Lower leg skin (tissue), 4 donors: ENCODE measurements at regions not wholly inside any gene's neighbourhood (a gene's known extent, or its start where the extent isn't known, plus 50 kb on each side); places are given as distances from the start of the nearest gene placed in this dataset.

Experiments
- DNase-seq, 2 donors: peaks; one replicate each; pipeline ENCODE4 v3.0.0-alpha.2; 2019; ENCODE audit warnings: low spot score in 2 of 2
- H3K4me3 ChIP-seq: fragments of 200-600 bp; sonication (generic); 2 replicates; pipeline ENCODE4 v1.5.1; 2017; ENCODE audit warnings: mild to moderate bottlenecking, low read depth; ENCODE audit not compliant: poor library complexity, severe bottlenecking
- POLR2A ChIP-seq, 2 donors: fragments of 450-650 bp; IDR thresholded peaks; one replicate each; pipeline ENCODE4 v1.6.1; 2016 to 2017; ENCODE audit warnings: antibody characterized with exemption in 2 of 2, mild to moderate bottlenecking in 1 of 2, moderate library complexity in 1 of 2
- WGBS, 2 donors: methylation state at CpG; one replicate each; pipeline ENCODE4 v1.1.5; 2018; 5-methylcytosine and 5-hydroxymethylcytosine counted together
- intact Hi-C: fragments of 100-400 bp; cut with DNase I; formaldehyde crosslinking; loops from one replicate; pipeline ENCODE4 v1.15.0; 2023; ENCODE audit warnings: low total_unique reads
- TF ChIP-seq, protein P1 (sequence below), 3 donors: fragments of 450-650 bp; IDR thresholded peaks; one replicate each; pipeline ENCODE4 v1.5.1; 2016; ENCODE audit warnings: antibody characterized with exemption in 3 of 3, mild to moderate bottlenecking in 3 of 3, moderate library complexity in 2 of 3

GRCh38 chr10:56912043-56912442, 551.0 kb upstream of the ZWINT start:
- H3K4me3 ChIP-seq: no peak overlapping the region
- no peak for DNase-seq
- 79 to 84% methylated on average over 2 of the region's 2 CpGs for WGBS, 2 donors
- TF ChIP-seq, protein P1, sequence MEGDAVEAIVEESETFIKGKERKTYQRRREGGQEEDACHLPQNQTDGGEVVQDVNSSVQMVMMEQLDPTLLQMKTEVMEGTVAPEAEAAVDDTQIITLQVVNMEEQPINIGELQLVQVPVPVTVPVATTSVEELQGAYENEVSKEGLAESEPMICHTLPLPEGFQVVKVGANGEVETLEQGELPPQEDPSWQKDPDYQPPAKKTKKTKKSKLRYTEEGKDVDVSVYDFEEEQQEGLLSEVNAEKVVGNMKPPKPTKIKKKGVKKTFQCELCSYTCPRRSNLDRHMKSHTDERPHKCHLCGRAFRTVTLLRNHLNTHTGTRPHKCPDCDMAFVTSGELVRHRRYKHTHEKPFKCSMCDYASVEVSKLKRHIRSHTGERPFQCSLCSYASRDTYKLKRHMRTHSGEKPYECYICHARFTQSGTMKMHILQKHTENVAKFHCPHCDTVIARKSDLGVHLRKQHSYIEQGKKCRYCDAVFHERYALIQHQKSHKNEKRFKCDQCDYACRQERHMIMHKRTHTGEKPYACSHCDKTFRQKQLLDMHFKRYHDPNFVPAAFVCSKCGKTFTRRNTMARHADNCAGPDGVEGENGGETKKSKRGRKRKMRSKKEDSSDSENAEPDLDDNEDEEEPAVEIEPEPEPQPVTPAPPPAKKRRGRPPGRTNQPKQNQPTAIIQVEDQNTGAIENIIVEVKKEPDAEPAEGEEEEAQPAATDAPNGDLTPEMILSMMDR (IDR thresholded peaks at IDR 0.05): no peak
- intact Hi-C loops: no loop called here

- TF ChIP-seq, protein P1 (IDR thresholded peaks at IDR 0.05): no peak
- no peak for TF ChIP-seq POLR2A (IDR thresholded peaks at IDR 0.05)
- H3K4me3 ChIP-seq: no peak overlapping the region
- intact Hi-C loops: no loop called here
- no peak for DNase-seq
Observed at GRCh38 chr10:56905051-56905450, 544.0 kb upstream of the ZWINT start.

DNA sequence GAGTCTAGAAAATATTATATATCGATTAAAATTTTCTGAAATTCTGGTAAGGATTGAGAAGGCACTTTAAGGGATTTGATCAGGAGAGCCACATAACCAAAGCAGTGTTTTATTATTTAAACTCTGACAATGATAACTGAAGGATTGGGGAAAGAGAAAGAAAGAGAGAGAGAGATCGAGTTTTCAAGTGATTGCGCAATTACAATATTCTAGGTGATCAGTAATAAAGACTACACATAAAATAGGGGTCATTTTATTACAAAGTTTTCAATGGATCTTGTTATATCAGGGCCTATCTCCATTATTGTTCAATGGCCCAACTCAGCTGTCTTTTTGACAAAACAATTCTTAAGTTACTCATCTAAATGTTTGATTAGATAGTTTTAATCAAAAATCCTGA, 541.5 kb upstream of the ZWINT start:
- no peak for DNase-seq
- 87 to 90% methylated on average over 3 of the region's 3 CpGs for WGBS, 2 donors
- H3K4me3 ChIP-seq: no peak overlapping the region
- TF ChIP-seq, protein P1 (IDR thresholded peaks at IDR 0.05): no peak
- TF ChIP-seq POLR2A (IDR thresholded peaks at IDR 0.05): no peak
- intact Hi-C loops: no loop called here

DNA sequence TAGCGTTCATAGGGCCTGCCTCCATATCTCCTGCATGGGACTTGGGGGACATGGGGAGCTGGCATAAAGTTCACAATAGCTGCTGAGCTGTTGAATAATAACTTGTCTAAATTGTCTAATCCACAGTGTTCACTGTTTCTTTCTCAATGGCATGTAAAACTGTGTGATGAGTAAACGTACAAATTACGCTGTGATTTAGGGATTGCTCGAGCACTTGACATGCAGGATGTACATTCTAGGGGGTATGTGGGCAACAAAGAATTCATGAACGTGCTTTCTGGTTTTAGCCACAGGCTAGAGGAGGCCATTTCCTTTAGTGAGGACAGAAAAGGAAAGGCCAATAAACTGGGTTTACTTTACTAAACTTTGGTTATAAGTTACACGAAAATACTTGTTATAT, 534.2 kb upstream of the ZWINT start:
- TF ChIP-seq, protein P1 (IDR thresholded peaks at IDR 0.05): no peak
- no peak for TF ChIP-seq POLR2A (IDR thresholded peaks at IDR 0.05)

DNA sequence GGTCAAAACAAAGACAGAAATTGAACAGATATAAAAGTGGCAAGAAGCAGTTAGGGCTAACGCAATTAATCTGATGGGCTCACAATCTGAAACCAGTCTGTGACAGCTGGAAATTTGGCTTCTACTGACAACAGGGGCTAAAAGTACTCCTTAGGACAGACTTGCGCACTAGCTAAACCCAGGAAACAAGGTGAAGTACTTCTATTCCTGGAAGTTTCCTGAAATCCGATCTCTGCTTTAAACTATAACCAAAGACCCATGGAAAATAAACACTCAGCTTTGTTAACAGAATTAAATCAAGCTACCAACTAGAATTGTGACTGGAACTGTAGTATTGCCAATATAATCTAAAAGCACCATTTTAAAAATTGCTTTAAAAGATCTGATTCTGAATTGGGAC, 520.2 kb upstream of the ZWINT start:
- intact Hi-C loops: no loop called here
- TF ChIP-seq, protein P1 (IDR thresholded peaks at IDR 0.05): no peak
- TF ChIP-seq POLR2A (IDR thresholded peaks at IDR 0.05): no peak
- no peak overlapping the region for H3K4me3 ChIP-seq
- no peak for DNase-seq
- WGBS, 2 donors: 50 to 56% methylated on average over 3 of the region's 3 CpGs

More for the DNA sequence above, 534.2 kb upstream of the ZWINT start:
- H3K4me3 ChIP-seq: no peak overlapping the region
- WGBS, 2 donors: 55 to 65% methylated on average over 6 of the region's 6 CpGs
- intact Hi-C loops: no loop called here
- DNase-seq: no peak

- intact Hi-C loops: no loop called here
- H3K4me3 ChIP-seq: no peak overlapping the region
- no peak for TF ChIP-seq POLR2A (IDR thresholded peaks at IDR 0.05)
- TF ChIP-seq, protein P1 (IDR thresholded peaks at IDR 0.05): no peak
- 50 to 53% methylated on average over 4 of the region's 4 CpGs for WGBS, 2 donors
- no peak for DNase-seq
Observed at GRCh38 chr10:56880606-56881005, 519.5 kb upstream of the ZWINT start.
